Smooth muscle cell (in vitro differentiated cells): ENCODE measurements at regions not wholly inside any gene's neighbourhood (a gene's known extent, or its start where the extent isn't known, plus 50 kb on each side); places are given as distances from the start of the nearest gene placed in this dataset.

ENCODE experiments used
- DNase-seq: peaks from one replicate; lab custom pipeline; 2025; ENCODE audit not compliant: unreplicated experiment; lab: John Stamatoyannopoulos, UW
- H2AFZ ChIP-seq: fragments of 200-600 bp; sonication (generic); 2 replicates; pipeline ENCODE4 v1.6.0; 2016; ENCODE audit warnings: antibody characterized with exemption, low read depth, mild to moderate bottlenecking
- H3F3A ChIP-seq: fragments of 200-600 bp; sonication (generic); 2 replicates; pipeline ENCODE4 v1.6.0; 2017; ENCODE audit warnings: antibody characterized with exemption, low read depth
- H3K27ac ChIP-seq: fragments of 200-600 bp; sonication (generic); 2 replicates; pipeline ENCODE4 v1.5.1; 2016; ENCODE audit warnings: low read depth, mild to moderate bottlenecking
- H3K27me3 ChIP-seq: fragments of 200-600 bp; sonication (generic); 2 replicates; pipeline ENCODE4 v1.6.1; 2016; ENCODE audit warnings: low read depth, mild to moderate bottlenecking
- H3K36me3 ChIP-seq: fragments of 200-600 bp; sonication (generic); 2 replicates; pipeline ENCODE4 v1.5.1; 2016; ENCODE audit warnings: low read depth
- H3K4me1 ChIP-seq: fragments of 200-600 bp; sonication (generic); 2 replicates; pipeline ENCODE4 v1.5.1; 2016; ENCODE audit warnings: low read depth
- H3K4me2 ChIP-seq: fragments of 200-600 bp; sonication (generic); 2 replicates; pipeline ENCODE4 v1.6.0; 2016; ENCODE audit warnings: mild to moderate bottlenecking
- H3K4me3 ChIP-seq: fragments of 200-600 bp; sonication (generic); 2 replicates; pipeline ENCODE4 v1.5.1; 2016; ENCODE audit warnings: mild to moderate bottlenecking
- H3K79me2 ChIP-seq: fragments of 200-600 bp; sonication (generic); 2 replicates; pipeline ENCODE4 v1.6.0; 2016; ENCODE audit warnings: low read depth, mild to moderate bottlenecking
- H3K9ac ChIP-seq: fragments of 200-600 bp; sonication (generic); 2 replicates; pipeline ENCODE4 v1.6.0; 2016; ENCODE audit warnings: low read depth
- H3K9me3 ChIP-seq: fragments of 200-600 bp; sonication (generic); replicated peaks from 2 replicates; pipeline ENCODE4 v1.5.1; 2016; ENCODE audit warnings: low read depth
- H4K20me1 ChIP-seq: fragments of 200-600 bp; sonication (generic); 2 replicates; pipeline ENCODE4 v1.6.0; 2016; ENCODE audit warnings: low read depth
- WGBS: methylation state at CpG from one replicate; pipeline ENCODE4 v1.1.7; 2016; ENCODE audit warnings: low lambda C conversion rate; 5-methylcytosine and 5-hydroxymethylcytosine counted together
- TF ChIP-seq, protein P1 (sequence below): fragments of 200-600 bp; sonication (generic); IDR thresholded peaks from 2 replicates; pipeline ENCODE4 v1.5.1; 2017; ENCODE audit warnings: borderline replicate concordance, mild to moderate bottlenecking, antibody characterized with exemption; ENCODE audit not compliant: insufficient read depth, poor library complexity, severe bottlenecking

DNA sequence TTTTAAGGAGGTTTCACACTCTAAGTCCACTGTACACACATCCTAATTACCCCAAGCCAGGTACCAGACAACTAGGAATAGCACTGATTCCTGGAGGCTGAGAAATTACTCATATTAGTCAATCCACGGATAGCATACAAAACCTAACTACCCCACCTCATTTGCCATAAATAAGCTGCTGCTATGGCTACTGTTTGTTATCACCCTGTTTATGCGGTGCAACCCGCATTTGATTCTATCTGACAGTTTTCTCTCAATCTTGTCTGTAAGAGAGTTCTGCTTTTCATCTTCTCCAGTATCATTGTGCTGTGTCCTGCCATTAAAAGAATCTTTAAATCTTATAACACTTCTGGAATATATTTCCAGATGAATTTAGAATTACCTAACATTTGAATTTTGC is 1496.5 kb downstream of the PLA2G4A start:
- 95% methylated on average over 3 of the region's 3 CpGs for WGBS
- Histone ChIP-seq H3K27me3 (no peaks in the 10 kb centered on the region), H3K4me3 (no peak overlapping the region), H3F3A (no peaks in the 10 kb centered on the region), H3K4me2 (no peak overlapping the region), H3K36me3 (no peaks in the 10 kb centered on the region), H3K9me3 (no peaks in the 10 kb centered on the region), H3K4me1 (no peaks in the 10 kb centered on the region), H3K79me2 (no peaks in the 10 kb centered on the region), H4K20me1 (no peaks in the 10 kb centered on the region), H2AFZ (no peak overlapping the region), H3K27ac (no peak overlapping the region), H3K9ac (no peak overlapping the region)
- no peak for DNase-seq
- TF ChIP-seq, protein P1, sequence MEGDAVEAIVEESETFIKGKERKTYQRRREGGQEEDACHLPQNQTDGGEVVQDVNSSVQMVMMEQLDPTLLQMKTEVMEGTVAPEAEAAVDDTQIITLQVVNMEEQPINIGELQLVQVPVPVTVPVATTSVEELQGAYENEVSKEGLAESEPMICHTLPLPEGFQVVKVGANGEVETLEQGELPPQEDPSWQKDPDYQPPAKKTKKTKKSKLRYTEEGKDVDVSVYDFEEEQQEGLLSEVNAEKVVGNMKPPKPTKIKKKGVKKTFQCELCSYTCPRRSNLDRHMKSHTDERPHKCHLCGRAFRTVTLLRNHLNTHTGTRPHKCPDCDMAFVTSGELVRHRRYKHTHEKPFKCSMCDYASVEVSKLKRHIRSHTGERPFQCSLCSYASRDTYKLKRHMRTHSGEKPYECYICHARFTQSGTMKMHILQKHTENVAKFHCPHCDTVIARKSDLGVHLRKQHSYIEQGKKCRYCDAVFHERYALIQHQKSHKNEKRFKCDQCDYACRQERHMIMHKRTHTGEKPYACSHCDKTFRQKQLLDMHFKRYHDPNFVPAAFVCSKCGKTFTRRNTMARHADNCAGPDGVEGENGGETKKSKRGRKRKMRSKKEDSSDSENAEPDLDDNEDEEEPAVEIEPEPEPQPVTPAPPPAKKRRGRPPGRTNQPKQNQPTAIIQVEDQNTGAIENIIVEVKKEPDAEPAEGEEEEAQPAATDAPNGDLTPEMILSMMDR = no peak

DNA sequence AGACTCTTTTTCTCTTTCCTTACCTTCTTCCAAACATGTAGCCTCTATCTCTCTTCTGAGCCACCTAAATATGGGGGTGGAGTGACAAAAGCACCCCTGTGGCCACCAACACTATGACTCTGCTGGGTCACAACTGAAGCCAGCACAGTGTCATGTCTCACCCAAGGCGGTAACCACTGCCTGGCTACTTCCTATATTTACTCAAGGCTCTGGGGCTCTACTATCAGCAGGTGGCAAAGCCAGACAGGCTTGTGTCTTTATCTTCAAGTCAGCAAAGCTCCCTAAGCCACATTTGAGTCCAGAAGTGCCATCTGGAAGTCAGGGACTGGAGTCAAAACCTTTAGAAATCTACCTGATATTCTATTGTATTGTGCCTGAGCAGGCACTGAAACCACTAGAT is 1515.2 kb downstream of the PLA2G4A start:
- Histone ChIP-seq H3K4me2 (no peak overlapping the region), H2AFZ (no peak overlapping the region), H3F3A (no peaks in the 10 kb centered on the region), H3K27ac (no peak overlapping the region), H3K79me2 (no peaks in the 10 kb centered on the region), H4K20me1 (no peaks in the 10 kb centered on the region), H3K9ac (no peak overlapping the region), H3K27me3 (no peaks in the 10 kb centered on the region), H3K9me3 (no peaks in the 10 kb centered on the region), H3K4me1 (no peaks in the 10 kb centered on the region), H3K36me3 (no peaks in the 10 kb centered on the region), H3K4me3 (no peak overlapping the region)
- DNase-seq = no peak
- WGBS = 94% methylated on average over 1 of the region's 1 CpG
- TF ChIP-seq, protein P1 = no peak

DNA sequence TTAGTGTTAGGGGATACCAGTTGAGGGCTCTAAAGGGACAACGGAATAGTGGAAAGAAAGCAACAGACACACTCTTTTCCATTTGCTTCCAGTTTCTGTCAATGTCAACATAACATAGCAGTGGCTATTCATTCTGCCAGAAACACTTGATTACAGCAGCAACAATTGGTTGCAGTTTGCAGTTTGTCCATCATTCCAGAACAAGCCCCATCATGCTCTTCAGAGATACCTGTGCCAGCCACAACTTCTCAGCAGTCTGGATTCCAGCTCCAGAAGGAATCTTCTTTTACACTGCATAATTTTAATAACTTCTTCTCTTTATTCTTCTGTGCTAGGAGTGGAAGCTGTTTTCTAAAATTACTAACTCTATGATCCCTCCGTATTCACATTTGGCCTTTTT is 1521.4 kb downstream of the PLA2G4A start:
- no peak for DNase-seq
- Histone ChIP-seq H3K36me3 (no peaks in the 10 kb centered on the region), H3K9me3 (no peaks in the 10 kb centered on the region), H3K79me2 (no peaks in the 10 kb centered on the region), H3K27ac (no peak overlapping the region), H3K27me3 (no peaks in the 10 kb centered on the region), H3K4me1 (no peaks in the 10 kb centered on the region), H3K4me3 (no peak overlapping the region), H3K9ac (no peak overlapping the region), H3K4me2 (no peak overlapping the region), H3F3A (no peaks in the 10 kb centered on the region), H4K20me1 (no peaks in the 10 kb centered on the region), H2AFZ (no peak overlapping the region)
- TF ChIP-seq, protein P1 = no peak
- WGBS = 87% methylated on average over 2 of the region's 2 CpGs

DNA sequence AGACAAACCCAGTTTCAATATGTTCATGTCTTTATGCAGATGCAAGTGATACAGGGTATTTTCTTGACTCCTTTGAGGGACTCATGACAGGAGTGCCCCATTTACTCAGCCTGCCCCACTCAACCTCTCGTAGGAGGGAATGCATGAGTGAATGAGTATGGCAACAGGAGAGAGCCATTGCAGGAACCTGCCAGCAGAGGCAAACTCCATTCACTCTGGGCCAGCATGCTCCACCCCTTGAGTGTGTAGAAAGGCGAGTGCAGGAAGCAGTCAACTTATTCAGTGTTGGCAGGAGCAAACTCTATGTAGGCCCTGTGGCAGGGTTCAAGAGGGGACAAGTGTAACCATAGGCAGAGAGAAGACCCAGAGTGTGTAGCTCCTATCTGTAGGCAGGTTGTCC is 1526.3 kb downstream of the PLA2G4A start:
- H3K79me2 ChIP-seq = no peaks in the 10 kb centered on the region
- H3K36me3 ChIP-seq = no peaks in the 10 kb centered on the region
- DNase-seq = no peak
- H3K27me3 ChIP-seq = no peaks in the 10 kb centered on the region
- WGBS = 93% methylated on average over 2 of the region's 2 CpGs
- no peaks in the 10 kb centered on the region for H3K4me1 ChIP-seq
- no peak overlapping the region for H3K4me2 ChIP-seq
- no peaks in the 10 kb centered on the region for H4K20me1 ChIP-seq
- no peak overlapping the region for H3K9ac ChIP-seq
- TF ChIP-seq, protein P1 = no peak
- no peak overlapping the region for H3K27ac ChIP-seq
- H2AFZ ChIP-seq = no peak overlapping the region
- no peak overlapping the region for H3K4me3 ChIP-seq
- H3F3A ChIP-seq = no peaks in the 10 kb centered on the region
- no peaks in the 10 kb centered on the region for H3K9me3 ChIP-seq
